ENCODE measurements at regions not wholly inside any gene's neighbourhood (a gene's known extent, or its start where the extent isn't known, plus 50 kb on each side); places are given as distances from the start of the nearest gene placed in this dataset.

DNA sequence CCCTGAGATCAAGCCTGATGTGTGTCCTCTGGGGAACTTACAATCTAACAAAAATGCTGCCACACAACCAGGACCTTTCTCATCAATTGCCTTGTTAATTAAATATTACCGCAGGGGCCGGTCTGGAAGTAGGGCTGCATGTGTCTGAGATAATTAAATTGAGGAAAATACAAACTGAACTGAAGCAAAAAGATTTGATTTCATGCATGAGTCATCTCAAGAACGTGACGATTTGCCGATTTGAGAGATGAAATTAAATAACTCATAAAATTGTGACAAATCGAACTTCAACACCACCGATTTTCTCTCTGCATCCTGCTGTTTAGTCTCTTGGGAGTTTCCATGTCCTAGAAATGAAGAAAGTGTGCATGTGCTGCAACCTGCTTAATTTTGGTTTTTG is 94.6 kb upstream of the DAAM1 start:
- TF ChIP-seq CTCF (conservative IDR thresholded peaks at IDR 0.05; ENCODE audit: low read length), result no peak
- H3K4me3 ChIP-seq (ENCODE audit: low read length), result no peak overlapping the region
- DNase-seq (ENCODE audit: low read depth), result peak; percentile 6

DNA sequence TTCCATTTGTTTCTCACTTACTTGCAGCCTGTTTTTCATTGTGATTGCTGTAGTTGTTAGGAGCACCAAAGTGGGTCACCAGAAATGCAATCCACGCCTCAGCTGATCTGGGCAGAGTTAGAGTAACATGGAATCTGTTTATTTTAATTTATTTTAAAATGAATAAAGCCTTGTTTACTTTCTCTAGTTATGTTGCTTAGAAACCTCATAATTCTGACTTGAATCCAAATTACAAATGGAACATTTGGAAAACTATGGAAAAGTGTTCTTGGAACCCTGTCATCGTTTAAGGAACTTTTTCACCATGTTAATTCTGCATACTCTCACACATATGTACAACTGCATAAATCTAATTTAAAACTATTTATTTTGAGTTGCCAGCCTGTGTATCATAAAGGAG is 92.2 kb upstream of the DAAM1 start:
- no peak for DNase-seq (ENCODE audit: low read depth)
- TF ChIP-seq CTCF (conservative IDR thresholded peaks at IDR 0.05; ENCODE audit: low read length), result no peak
- H3K4me3 ChIP-seq (ENCODE audit: low read length), result no peak overlapping the region

GRCh38 chr14:59097681-59098080 is 90.8 kb upstream of the DAAM1 start:
- no peak overlapping the region for H3K4me3 ChIP-seq (ENCODE audit: low read length)
- DNase-seq (ENCODE audit: low read depth), result no peak
- TF ChIP-seq CTCF (conservative IDR thresholded peaks at IDR 0.05; ENCODE audit: low read length), result no peak

- peak; percentile 85 for DNase-seq (ENCODE audit: low read depth)
Measured at GRCh38 chr14:59098377-59098776, 90.1 kb upstream of the DAAM1 start.

DNA sequence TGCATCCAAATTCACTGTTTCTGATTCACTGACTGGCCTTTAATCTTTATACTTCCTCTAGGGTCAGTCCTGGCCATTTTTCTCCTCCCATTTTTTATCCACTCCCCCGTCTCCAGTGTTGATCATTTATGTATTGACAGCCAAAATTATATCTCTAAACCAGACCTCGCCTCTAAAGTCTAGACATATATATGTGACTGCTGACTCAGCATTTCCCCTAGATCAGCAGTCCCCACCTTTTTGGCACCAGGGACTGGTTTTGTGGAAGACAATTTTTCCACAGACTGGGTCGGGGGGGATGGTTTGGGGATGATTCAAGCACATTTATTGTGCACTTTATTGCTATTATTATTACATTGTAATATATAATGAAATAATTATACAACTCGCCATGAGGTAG is 88.3 kb upstream of the DAAM1 start:
- no peak for TF ChIP-seq CTCF (conservative IDR thresholded peaks at IDR 0.05; ENCODE audit: low read length)
- no peak for DNase-seq (ENCODE audit: low read depth)
- no peak overlapping the region for H3K4me3 ChIP-seq (ENCODE audit: low read length)

More at GRCh38 chr14:59098377-59098776, 90.1 kb upstream of the DAAM1 start:
- TF ChIP-seq CTCF (conservative IDR thresholded peaks at IDR 0.05; ENCODE audit: low read length), result no peak
- no peak overlapping the region for H3K4me3 ChIP-seq (ENCODE audit: low read length)

DNA sequence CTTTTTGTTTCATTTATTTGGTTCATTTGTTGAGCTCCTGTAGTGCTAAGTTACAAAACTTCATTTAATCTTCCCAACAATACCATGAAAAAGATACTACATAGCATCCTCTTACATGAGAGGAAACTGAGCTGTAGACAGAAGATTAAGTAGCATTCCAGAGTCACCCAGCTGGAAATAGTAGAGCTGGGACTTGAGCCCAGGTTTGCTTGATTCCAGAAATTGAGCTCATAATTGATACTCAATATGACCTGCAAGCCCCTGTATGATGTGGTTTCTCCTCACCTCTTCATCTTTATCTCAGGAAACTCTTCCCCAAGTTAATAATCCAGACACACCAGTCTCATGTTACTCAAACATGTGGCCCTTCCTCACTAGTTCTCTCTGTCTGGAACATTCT is 87.0 kb upstream of the DAAM1 start:
- H3K4me3 ChIP-seq (ENCODE audit: low read length), result no peak overlapping the region
- DNase-seq (ENCODE audit: low read depth), result peak; percentile 57
- TF ChIP-seq CTCF (conservative IDR thresholded peaks at IDR 0.05; ENCODE audit: low read length), result no peak

GRCh38 chr14:59103396-59103795 is 85.1 kb upstream of the DAAM1 start:
- TF ChIP-seq CTCF (conservative IDR thresholded peaks at IDR 0.05; ENCODE audit: low read length), result no peak
- peak; percentile 69 for DNase-seq (ENCODE audit: low read depth)
- no peak overlapping the region for H3K4me3 ChIP-seq (ENCODE audit: low read length)

Measured in AG10803 (cell line).